ENCODE measurements at regions not wholly inside any gene's neighbourhood (a gene's known extent, or its start where the extent isn't known, plus 50 kb on each side); places are given as distances from the start of the nearest gene placed in this dataset.
"Not testable (repeated sequence)": the region's sequence is repeated elsewhere in the genome, so short reads cannot be mapped to it uniquely, and the experiment has no call there.

DNA sequence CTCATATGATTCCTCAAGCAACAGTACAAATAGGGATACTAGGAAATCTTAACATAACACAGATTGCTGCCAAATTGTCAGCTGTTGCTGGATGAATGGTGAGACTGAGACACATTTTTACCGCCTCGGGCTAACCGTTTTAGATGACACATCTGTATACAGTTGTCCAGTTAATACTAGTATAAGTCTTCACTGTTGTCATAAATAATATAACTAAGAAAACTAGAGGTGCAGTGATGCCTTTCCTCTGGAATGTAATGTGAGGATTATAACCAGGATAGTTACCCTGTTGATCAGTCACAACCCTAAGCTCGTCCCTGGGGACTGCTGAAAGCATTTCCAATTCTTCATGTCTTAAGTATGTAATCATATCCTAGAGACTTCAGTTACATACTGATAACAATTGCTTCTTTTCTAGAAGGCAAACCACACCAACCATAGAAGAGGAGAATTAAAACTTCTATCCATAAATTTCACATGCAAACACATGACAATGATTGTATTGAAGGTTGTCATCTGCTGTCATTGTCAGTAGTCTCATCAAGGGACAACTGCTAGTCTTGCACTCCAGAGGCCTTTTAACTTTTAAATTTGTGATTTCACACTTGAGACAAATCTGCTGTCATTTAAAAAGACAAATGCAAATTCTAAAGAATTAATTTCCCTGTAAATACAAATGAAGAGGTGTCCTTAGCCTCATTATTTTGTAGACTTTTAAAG, 100.4 kb upstream of the SEMA3D start:
- no peak for DNase-seq

DNA sequence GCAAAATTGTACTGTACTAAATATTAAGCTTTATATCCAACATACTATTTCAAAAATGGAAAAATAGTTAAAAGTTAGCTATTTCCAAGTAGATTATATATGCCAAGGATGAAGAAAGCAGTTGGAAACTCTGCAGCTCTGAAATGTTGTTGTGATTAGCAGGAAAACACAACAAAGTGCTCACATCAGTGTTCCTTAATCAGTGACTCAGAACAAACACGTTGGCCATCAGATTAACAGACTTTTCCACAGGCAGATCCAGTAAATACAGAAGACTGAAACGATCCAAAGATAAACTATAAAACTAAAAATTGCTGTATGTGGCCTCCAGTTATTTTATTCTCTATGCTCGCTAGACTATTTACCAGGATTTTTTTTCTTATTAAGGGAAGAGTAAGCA, 99.6 kb upstream of the SEMA3D start:
- DNase-seq: no peak

DNA sequence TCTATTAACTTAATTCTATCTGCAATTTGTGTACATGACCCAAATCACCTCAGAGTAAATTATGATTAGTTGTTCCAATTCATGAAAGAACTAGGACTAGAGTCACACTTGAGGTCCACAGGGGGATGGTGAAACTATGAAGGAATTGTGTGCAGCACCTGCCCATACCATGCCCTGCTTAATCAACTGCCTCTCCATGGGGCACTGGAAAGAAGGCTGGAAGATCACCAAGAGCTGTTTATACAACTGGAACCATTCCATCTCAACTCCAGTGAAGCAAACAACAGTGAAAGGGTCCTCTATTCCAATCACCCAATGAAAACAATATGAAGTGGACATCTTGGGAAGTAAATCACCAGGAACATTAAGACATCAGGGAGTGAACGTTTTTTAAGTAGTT, 98.7 kb upstream of the SEMA3D start:
- no peak for DNase-seq

DNA sequence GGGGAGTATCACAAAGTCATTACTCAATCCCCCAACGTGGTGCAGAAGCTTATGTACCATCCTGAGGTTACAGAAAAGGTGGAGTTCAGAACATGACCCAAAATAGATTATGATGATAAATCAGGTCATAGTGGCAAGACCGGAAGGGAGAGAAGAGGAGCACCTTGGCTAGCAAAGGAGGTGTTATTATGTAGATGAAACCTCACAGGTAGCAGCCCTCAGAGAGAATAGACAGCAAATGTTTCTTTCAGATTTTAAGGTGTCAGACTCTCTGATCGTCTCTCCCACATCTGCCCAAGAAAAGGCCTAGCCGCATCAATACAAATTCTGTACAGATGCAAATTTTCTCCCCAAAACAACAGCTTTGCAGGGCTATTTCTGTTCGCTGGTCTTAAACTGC, 88.3 kb upstream of the SEMA3D start:
- no peak for DNase-seq

DNA sequence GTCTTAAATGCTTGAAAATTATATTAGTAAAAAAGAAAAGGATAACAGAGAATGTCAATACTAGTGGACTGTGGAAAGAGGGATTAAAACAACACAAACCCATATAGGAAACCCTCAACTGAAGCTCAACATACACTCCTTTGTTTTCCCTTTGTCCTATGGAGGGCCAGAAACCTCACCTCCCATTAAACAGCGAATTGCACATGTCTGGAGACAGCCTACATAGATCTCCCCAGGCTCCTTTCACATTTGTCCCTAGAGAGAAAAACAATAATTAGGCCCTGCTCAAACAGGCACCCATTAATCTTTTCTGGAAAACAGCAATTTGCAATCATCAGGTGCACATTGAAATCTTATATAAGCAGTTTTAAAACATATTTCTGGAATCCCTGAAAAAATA, 87.6 kb upstream of the SEMA3D start:
- DNase-seq: no peak

DNA sequence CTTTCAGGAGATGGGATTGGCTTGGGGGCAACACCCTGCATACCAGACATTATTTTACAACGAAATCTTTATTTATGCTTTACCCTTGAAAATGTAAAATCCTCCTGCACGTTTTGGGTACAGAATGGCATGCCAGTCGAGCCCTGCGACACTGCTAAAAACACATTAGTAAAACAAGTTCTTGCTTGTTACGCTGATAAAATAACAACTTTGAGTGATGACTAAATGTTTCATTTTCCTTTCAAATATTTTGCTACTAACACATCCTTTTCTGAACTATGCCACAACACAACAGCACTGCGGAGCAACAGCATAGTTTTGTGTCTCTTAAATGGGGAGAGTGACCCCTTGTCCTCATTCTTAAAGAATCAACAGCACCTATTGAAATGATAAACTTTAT, 76.0 kb upstream of the SEMA3D start:
- DNase-seq: no peak

DNA sequence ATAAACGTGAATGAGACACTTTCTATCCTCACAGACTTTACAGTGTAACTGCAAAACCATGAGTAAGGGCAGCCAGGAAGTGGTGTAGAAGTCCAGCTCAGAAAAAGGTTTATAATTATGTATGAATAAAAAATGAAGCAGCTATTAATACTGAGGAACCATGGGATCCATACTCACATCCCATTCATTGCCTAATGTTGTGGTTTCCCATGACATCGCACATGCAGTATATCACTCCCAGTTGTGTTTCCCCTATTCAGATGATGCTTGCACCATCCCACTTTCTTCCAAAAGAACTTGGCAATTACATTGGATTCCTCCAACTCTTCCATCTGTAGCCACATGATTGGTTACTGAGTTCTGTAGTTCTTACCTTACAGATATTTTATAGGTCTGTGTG, 74.5 kb upstream of the SEMA3D start:
- DNase-seq: no peak

DNA sequence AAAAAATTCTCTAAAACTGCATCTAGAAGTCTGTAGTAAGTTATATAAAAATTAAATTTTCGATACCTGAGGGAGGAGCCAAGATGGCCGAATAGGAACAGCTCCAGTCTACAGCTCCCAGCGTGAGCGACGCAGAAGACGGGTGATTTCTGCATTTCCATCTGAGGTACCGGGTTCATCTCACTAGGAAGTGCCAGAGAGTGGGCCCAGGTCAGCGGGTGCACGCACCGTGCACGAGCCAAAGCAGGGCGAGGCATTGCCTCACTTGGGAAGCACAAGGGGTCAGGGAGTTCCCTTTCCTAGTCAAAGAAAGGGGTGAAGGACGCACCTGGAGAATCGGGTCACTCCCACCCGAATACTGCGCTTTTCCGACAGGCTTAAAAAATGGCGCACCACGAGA, 62.9 kb upstream of the SEMA3D start:
- DNase-seq: not testable (repeated sequence)

DNA sequence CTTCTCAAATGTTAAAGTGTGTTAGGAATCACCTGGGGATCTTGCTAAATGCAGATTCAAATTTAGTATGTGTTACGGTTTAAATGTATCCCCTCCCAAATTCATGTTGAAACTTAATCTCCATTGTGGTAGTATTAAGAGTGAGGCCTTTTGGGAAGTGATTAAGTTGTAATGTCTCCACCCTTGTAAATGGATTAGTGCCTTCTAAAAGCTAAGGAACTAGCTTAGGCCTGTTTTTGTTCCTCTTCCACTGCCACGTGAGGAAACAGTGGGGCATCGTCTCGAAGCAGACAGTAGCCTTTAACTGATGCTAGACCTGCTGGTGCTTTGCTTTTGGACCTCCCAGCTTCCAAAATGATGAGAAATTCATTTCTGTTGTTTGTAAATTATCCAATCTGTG, 52.3 kb upstream of the SEMA3D start:
- no peak for DNase-seq

DNA sequence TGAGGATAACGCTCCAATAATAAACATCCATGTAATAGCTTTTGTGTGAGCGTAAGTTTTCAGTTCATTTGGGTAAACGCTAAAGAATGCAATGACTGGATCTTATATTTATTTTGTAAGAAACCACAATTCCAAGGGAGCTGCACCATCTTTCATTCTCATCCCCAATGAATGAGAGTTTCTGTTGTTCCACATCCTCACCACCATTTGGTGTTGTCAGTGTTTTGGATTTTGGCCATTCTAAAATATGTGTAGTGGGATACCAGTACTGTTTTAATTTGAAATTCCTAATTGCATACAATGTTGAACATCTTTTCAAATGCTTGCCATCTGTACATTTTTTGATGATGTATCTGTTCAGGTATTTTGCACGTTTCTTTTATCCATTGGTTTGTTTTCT, 50.9 kb upstream of the SEMA3D start:
- no peak for DNase-seq
